Panc1 (cell line): ENCODE measurements at regions not wholly inside any gene's neighbourhood (a gene's known extent, or its start where the extent isn't known, plus 50 kb on each side); places are given as distances from the start of the nearest gene placed in this dataset.

ENCODE experiments used
- ATAC-seq: fragments of 200-7000 bp; cut with Tn5 transposase; 2 replicates; pipeline ENCODE4 v1.9.1; 2020; ENCODE audit warnings: mild to moderate bottlenecking, moderate library complexity
- BruUV-seq: library from RNA; stranded (reverse); fragments of 400-500 nt; replicated peaks from 2 replicates; lab custom pipeline; 2021; lab: Mats Ljungman, UMichigan
- CTCF ChIA-PET: fragments of 300-600 bp; sonication (Branson Sonifier 250); formaldehyde crosslinking; loops from one replicate; lab custom pipeline; 2022; ENCODE audit warnings: antibody characterized with exemption; lab: Charles Lee
- POLR2A ChIA-PET: fragments of 300-600 bp; sonication (Branson Sonifier 250); formaldehyde crosslinking; loops from one replicate; lab custom pipeline; 2022; ENCODE audit warnings: antibody characterized with exemption; lab: Charles Lee
- DNase-seq: peaks from one replicate; pipeline ENCODE4 v3.0.0-alpha.2; 2010; ENCODE audit warnings: low read depth, low spot score
- H3K27ac ChIP-seq: 2 replicates; pipeline ENCODE4 v1.5.1; 2011; ENCODE audit warnings: mild to moderate bottlenecking, low read length, inconsistent platforms
- H3K27me3 ChIP-seq: fragments of 200-500 bp; sonication (Bioruptor generic); 2 replicates; pipeline ENCODE4 v1.6.0; 2014; ENCODE audit warnings: low read length, inconsistent platforms; ENCODE audit not compliant: control insufficient read depth, insufficient read depth
- H3K36me3 ChIP-seq: fragments of 200-500 bp; sonication (Bioruptor generic); 2 replicates; pipeline ENCODE4 v1.5.1; 2014; ENCODE audit warnings: inconsistent platforms, mild to moderate bottlenecking, low read length, moderate library complexity; ENCODE audit not compliant: control insufficient read depth, insufficient read depth
- H3K4me1 ChIP-seq: 2 replicates; pipeline ENCODE4 v1.5.1; 2011; ENCODE audit warnings: inconsistent platforms, mild to moderate bottlenecking, low read length, moderate library complexity; ENCODE audit not compliant: control insufficient read depth, insufficient read depth
- H3K4me3 ChIP-seq, 2 experiments: 2 replicates each; pipeline ENCODE4 v1.5.1; 2011 to 2012; ENCODE audit warnings: low read depth in 2 of 2, low read length in 2 of 2, mild to moderate bottlenecking in 2 of 2, inconsistent platforms in 1 of 2, moderate library complexity in 1 of 2
- H3K9me3 ChIP-seq: fragments of 200-500 bp; sonication (Bioruptor generic); 2 replicates; pipeline ENCODE4 v1.5.1; 2014; ENCODE audit warnings: low read depth, mild to moderate bottlenecking, inconsistent platforms, low read length, moderate library complexity; ENCODE audit not compliant: control insufficient read depth, insufficient read depth
- POLR2AphosphoS5 ChIP-seq: IDR thresholded peaks from 2 replicates; pipeline ENCODE4 v1.6.1; 2012; ENCODE audit warnings: mild to moderate bottlenecking, low read depth, low read length, moderate library complexity
- REST ChIP-seq, 2 experiments: IDR thresholded peaks; 2 replicates each; pipeline ENCODE4 v1.6.1; 2011 to 2012; ENCODE audit warnings: low read depth in 2 of 2, control low read depth in 1 of 2, low read length in 1 of 2, mild to moderate bottlenecking in 1 of 2, moderate library complexity in 1 of 2; ENCODE audit not compliant: insufficient read depth in 1 of 2
- SIN3A ChIP-seq: IDR thresholded peaks from 2 replicates; pipeline ENCODE4 v1.6.1; 2012; ENCODE audit warnings: low read depth, mild to moderate bottlenecking, low read length, moderate library complexity, borderline replicate concordance; ENCODE audit not compliant: insufficient read depth
- TCF7L2 ChIP-seq: IDR thresholded peaks from 2 replicates; pipeline ENCODE4 v1.6.1; 2011; ENCODE audit warnings: mild to moderate bottlenecking, low read depth, low read length, inconsistent platforms
- in situ Hi-C: cut with HindIII; loops from 2 replicates; pipeline ENCODE4 v1.10.0; 2016; ENCODE audit warnings: low sequenced_read_pairs, low pct_unique_long_range_greater_than_20kb
- intact Hi-C: fragments of 100-400 bp; cut with micrococcal nuclease; formaldehyde crosslinking; loops from one replicate; pipeline ENCODE4 v1.10.0; 2022; ENCODE audit not compliant: unreplicated experiment
- TF ChIP-seq, protein P1 (sequence below): fragments of 450-650 bp; IDR thresholded peaks from 2 replicates; pipeline ENCODE4 v1.5.1; 2017; ENCODE audit warnings: mild to moderate bottlenecking

DNA sequence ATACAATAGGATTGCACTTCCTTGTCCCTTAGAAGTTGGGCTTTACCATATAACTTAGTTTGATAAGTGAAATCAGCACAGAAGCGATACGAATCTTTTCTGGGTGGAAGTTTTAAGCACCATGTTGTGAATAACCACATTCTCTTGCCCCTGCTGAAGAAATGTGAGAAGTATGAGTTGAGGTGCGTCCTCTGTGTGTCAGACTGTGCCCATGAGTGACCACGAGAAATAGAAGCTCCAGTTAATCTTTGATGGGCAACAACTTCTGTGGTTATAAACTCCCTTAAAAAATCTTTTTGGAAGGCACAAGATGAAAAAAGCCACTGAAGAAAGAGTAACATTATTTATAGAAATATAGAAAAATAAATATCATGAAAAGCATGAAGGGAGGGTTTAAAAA is 668.2 kb downstream of the DTWD2 start:
- DNase-seq (no peak), ATAC-seq (no peak)
- no TSS peak for BruUV-seq
- ChIA-PET POLR2A (no interaction called here), CTCF (no interaction called here)
- Histone ChIP-seq H3K27me3 (no peaks in the 10 kb centered on the region), H3K9me3 (no peaks in the 10 kb centered on the region), H3K4me1 (no peaks in the 10 kb centered on the region), H3K27ac (no peak overlapping the region), H3K36me3 (no peaks in the 10 kb centered on the region), H3K4me3 (no peak overlapping the region)
- TF ChIP-seq TCF7L2 (no peak), REST (IDR thresholded peaks at IDR 0.05; ENCODE audit: insufficient read depth in 1 of 2, low read depth in 2 of 2, low read length in 1 of 2) (no peak), POLR2AphosphoS5 (no peak), SIN3A (no peak)
- TF ChIP-seq, protein P1, sequence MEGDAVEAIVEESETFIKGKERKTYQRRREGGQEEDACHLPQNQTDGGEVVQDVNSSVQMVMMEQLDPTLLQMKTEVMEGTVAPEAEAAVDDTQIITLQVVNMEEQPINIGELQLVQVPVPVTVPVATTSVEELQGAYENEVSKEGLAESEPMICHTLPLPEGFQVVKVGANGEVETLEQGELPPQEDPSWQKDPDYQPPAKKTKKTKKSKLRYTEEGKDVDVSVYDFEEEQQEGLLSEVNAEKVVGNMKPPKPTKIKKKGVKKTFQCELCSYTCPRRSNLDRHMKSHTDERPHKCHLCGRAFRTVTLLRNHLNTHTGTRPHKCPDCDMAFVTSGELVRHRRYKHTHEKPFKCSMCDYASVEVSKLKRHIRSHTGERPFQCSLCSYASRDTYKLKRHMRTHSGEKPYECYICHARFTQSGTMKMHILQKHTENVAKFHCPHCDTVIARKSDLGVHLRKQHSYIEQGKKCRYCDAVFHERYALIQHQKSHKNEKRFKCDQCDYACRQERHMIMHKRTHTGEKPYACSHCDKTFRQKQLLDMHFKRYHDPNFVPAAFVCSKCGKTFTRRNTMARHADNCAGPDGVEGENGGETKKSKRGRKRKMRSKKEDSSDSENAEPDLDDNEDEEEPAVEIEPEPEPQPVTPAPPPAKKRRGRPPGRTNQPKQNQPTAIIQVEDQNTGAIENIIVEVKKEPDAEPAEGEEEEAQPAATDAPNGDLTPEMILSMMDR, result no peak
- intact Hi-C loops, result no loop called here
- in situ Hi-C loops, result no loop called here

GRCh38 chr5:118314931-118315330 is 673.4 kb downstream of the DTWD2 start:
- in situ Hi-C loops (no loop called here), intact Hi-C loops (no loop called here)
- no peaks in the 10 kb centered on the region for H3K9me3 ChIP-seq
- ChIA-PET CTCF (no interaction called here), POLR2A (no interaction called here)
- DNase-seq, result no peak
- no TSS peak for BruUV-seq
- H3K27me3 ChIP-seq, result no peaks in the 10 kb centered on the region
- no peaks in the 10 kb centered on the region for H3K36me3 ChIP-seq
- no peak for ATAC-seq
- no peak overlapping the region for H3K4me3 ChIP-seq
- no peak overlapping the region for H3K27ac ChIP-seq
- H3K4me1 ChIP-seq, result no peaks in the 10 kb centered on the region
- no peak for TF ChIP-seq POLR2AphosphoS5
- no peak for TF ChIP-seq SIN3A
- no peak for TF ChIP-seq REST (IDR thresholded peaks at IDR 0.05; ENCODE audit: insufficient read depth in 1 of 2, low read depth in 2 of 2, low read length in 1 of 2)
